ENCODE measurements at regions not wholly inside any gene's neighbourhood (a gene's known extent, or its start where the extent isn't known, plus 50 kb on each side); places are given as distances from the start of the nearest gene placed in this dataset.
"Not testable (repeated sequence)": the region's sequence is repeated elsewhere in the genome, so short reads cannot be mapped to it uniquely, and the experiment has no call there.

DNA sequence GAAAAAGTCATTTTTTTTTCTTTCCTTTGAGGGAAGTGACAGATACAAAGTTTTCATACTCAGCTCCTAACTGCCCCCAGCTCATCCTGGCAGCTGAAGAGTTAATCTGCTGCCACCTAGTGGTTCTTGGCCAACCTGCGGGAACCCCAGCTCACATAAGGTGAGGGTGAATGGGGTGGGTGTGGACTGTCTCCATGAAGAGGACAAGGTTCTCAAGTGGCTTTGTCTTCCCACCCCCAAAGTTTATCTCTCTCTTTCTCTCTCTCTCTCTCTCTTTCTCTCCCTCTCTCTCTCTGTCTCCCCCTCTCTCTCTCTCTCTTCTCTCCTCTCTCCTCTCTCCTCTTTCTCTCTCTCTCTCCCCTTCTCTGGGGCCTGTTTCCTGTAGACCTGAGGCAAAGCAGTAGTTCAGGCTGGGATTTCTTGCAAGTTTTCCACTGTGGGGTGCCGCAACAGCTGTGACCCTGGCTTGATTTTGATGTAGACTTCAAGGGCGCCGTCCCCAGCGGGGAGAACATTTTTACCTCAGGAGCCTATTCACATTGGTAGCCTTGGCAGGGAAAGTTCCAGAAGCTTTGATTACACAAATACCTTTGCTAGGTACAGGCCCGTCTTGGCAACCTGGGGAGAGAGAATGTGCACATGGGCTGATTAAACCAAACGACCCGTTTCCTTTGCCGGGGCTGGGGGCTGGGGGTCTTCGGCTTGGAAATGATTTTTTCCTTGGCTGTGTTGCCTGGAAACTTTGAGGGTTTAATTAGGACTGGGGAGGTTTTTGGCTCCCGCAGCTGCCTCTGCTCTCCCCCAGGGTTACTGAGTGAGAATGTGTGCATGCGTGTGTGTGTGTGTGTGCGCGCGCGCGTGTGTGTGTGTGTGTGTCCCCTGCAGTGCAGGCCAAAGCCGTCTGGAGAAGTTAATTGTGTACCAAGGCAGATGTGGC is 135.9 kb downstream of the TM2D1 start:
- in situ Hi-C loops (cut with HindIII; ENCODE audit: low pct_unique_long_range_greater_than_20kb, low sequenced_read_pairs), result no loop called here
- DNase-seq (ENCODE audit: low read depth), result peak; percentile 42

DNA sequence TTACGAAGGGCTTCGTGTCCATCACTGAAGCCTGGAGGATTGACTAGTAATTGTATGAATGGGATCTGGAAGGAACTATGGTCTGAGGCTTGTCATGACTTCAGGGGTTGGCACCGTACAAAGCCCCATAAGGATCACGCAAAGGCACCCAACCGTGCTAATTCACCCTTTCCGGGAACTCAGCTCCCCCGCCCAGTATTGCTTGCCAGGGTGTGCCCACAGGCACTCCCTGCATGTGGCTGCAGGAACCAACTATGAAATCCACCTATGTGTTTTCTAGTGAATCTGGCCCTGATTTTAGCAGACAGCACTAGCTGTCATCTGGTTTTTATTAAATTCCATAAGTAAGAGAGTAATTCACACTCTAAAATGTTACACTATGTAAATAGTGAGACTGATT is 139.2 kb downstream of the TM2D1 start:
- no peak for DNase-seq (ENCODE audit: low read depth)
- in situ Hi-C loops (cut with HindIII; ENCODE audit: low pct_unique_long_range_greater_than_20kb, low sequenced_read_pairs), result no loop called here

DNA sequence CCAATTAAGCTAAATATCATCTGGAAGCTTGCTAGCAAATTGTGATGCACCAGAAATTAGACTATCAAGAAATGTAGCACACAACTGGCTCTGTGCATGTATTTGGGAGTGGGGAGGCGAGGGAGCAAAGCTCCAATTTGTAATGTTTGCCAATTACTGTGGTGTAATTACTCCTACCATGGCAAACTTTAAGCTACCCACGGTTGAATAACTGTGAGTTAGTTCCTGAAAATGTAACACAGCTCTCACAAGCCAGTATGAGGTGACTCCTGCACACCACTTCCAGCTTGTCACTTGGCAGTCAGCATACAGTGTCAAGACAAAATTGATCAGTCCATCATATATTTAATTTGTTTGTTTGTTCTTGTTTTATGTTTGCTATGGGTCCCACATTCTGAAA is 141.2 kb downstream of the TM2D1 start:
- in situ Hi-C loops (cut with HindIII; ENCODE audit: low pct_unique_long_range_greater_than_20kb, low sequenced_read_pairs), result no loop called here
- DNase-seq (ENCODE audit: low read depth), result no peak

DNA sequence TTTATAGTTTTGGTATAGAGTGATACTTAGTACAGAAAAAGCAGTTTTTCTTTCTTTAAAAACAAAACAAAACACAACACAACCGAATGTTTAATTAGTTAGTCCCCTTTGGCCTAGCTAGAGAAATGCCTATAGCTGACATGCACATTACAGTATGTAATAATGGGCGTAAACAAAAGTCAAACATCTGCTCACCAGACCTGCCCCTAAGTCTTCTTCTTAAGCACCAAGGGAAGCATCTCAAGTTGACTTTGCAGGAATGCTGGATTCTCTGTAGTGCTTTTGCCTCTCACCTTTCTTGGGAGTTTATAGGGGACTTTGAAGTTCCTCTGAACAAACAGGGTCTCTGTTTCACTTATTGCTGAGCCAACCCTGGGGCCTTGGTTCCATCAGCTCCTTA is 143.7 kb downstream of the TM2D1 start:
- DNase-seq (ENCODE audit: low read depth), result no peak
- in situ Hi-C loops (cut with HindIII; ENCODE audit: low pct_unique_long_range_greater_than_20kb, low sequenced_read_pairs), result no loop called here

DNA sequence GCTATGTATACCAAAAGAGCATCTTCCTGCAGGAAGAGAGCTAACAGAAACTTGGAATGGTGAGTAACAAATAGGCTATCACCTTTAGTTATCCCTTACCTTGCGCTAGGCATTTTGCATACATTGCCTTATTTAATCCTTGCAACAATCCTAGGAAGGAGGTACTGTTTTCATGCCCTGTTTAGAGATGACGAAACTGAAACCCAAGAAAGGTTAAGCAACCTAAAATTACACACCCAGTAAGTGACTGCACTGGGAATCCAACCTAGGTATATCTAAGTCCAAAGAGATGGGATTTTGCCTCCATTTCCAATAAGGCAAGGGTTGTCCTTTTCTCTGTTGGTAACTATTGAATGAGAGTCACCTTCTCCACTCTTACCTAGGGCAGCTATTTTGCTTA is 144.5 kb downstream of the TM2D1 start:
- DNase-seq (ENCODE audit: low read depth), result no peak
- in situ Hi-C loops (cut with HindIII; ENCODE audit: low pct_unique_long_range_greater_than_20kb, low sequenced_read_pairs), result no loop called here

DNA sequence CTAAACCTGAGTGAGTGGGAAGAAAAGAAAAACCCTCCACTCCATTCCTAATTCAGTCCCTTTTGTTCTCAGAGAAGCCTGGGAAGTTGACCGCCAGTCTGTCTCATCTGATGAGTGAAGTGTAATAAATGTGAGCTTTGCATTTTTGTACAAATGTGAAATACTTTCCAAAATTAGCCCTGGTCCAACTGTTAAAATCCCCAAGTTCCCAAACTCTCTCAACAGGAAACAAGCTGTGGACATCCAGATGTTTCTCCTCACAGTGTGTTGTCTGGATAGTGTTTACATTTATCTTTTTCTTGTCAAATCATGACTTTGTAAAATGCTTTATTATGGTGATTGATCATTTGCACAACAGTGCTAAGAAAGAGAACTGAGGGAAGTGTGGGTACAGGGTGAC is 145.1 kb downstream of the TM2D1 start:
- in situ Hi-C loops (cut with HindIII; ENCODE audit: low pct_unique_long_range_greater_than_20kb, low sequenced_read_pairs), result no loop called here
- no peak for DNase-seq (ENCODE audit: low read depth)

DNA sequence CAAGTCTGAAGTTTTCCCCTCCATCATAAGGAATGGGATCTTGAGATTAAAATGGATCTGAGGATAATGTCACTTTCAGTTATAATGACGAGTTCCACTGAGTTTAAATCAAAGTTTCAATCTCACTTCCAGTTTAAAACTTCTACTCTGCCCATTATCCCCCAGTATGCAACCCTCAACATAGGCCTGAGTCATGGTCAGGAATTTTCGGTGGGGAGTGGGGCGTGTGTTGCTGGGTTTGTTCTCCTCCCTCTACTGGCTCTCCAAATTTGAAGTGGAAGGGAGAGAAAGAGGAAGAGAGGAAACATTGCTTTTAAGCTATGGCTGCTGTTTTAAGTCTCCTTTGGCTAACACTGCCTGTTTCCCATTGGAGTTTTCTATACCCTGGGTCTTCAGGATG is 152.9 kb downstream of the TM2D1 start:
- in situ Hi-C loops (cut with HindIII; ENCODE audit: low pct_unique_long_range_greater_than_20kb, low sequenced_read_pairs), result no loop called here
- no peak for DNase-seq (ENCODE audit: low read depth)

DNA sequence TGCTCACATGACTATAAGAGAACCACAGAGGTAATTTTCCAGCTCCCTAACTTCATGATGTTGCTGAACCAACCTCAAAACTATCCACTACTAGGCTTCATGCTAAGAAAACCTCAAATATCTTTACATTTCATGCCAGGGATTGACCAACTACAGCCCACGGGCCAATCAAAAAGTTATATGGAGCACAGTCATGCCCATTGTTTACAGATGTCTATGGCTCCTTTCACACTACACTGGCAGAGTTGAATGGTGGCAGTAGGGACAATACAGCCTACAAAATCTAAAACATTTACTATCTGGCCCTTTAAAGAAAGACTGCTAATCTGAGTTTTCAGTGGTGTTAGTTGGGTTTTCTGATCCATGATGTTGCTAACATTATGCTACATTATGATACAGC is 154.8 kb downstream of the TM2D1 start:
- DNase-seq (ENCODE audit: low read depth), result no peak
- in situ Hi-C loops (cut with HindIII; ENCODE audit: low pct_unique_long_range_greater_than_20kb, low sequenced_read_pairs), result no loop called here

DNA sequence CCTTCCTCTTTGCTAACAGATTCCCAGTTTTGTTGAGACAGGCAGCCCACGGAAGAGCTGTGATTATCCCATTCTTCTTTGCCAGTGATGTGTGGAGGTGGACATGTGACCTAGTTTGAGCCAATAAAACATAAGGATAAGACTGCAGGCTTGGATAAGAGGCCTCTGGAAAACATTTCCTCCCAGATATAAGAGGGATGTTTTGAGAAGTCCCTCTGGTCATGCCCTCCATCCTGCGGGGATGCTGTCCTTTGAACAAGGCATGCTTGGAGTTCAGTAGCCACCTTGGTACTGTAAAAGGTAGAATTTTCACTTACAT is 155.7 kb downstream of the TM2D1 start:
- no peak for DNase-seq (ENCODE audit: low read depth)
- in situ Hi-C loops (cut with HindIII; ENCODE audit: low pct_unique_long_range_greater_than_20kb, low sequenced_read_pairs), result no loop called here

DNA sequence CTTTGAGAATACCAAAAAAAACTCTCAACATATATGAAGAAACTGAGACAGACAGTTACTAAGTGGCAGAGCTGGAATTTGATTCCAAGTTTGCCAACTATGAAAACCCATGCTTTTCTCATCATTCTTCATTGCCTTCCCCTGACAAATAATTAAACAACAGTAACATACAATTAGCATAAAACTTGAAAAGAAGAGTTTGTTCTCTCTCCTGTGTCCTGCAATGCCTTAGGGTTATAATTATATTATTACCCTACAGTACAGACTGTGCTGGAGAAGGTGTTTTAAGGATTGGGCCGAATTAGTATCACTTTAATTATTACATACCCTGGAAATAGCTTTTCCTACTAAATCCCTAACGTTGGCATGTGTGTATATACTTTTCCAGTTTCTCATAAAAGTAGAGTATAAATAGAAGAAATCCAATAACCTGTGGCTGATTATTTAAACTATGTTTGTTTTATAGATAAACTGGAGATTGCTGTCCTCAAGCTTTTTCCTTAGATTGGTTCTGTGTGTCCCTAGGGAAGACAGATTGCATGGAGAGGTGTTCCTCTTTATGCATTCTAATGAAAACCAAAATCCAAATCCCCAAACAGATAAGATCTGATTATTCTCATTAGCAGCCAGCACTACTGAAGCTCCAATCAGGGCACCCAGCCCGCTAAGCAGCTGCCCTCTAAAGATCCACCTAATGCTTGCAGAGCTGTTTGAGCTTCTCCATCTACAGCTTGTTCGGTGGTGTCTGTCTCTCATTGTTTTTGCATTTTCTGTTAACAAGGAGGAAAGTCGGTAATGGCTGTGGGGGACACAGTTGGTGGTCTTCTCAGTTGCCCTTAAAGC is 156.3 kb downstream of the TM2D1 start:
- in situ Hi-C loops (cut with HindIII; ENCODE audit: low pct_unique_long_range_greater_than_20kb, low sequenced_read_pairs), result no loop called here
- no peak for DNase-seq (ENCODE audit: low read depth)

DNA sequence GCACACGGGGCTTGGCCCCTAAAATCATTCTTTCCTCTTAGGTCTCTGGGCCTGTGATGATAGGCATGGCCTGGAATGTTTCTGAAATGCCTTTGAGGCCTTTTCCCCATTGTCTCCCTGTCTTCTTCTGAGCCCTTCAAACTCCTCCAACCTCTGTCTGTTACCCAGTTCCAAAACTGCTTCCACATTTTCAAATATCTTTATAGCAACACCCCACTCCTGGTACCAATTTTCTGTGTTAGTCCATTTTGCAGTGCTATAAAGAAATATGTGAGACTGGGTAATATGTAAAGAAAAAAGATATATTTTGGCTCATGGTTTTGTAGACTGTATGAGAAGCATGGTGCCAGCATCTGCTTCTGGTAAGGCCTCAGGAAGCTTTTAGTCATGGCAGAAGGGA is 158.8 kb downstream of the TM2D1 start:
- DNase-seq (ENCODE audit: low read depth), result no peak
- in situ Hi-C loops (cut with HindIII; ENCODE audit: low pct_unique_long_range_greater_than_20kb, low sequenced_read_pairs), result no loop called here

DNA sequence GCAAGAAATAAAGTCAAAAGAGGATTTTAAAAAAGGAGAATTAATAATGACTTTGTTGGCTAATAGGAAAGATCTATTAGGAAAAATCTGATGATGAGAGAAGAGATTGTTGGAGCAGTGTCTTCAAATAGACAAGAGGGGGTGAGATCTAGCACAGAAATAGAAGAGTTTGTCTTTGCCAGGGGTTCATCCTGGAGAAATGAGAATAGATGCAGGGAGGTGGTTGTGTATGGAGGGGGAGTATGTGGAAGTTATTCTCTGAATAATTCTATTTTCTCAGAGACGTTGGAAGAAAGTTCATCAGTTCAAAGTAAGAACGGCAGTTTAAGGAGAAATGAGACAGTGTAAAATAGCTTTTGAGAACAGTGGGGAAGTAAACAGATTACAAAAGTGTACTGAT is 161.3 kb downstream of the TM2D1 start:
- in situ Hi-C loops (cut with HindIII; ENCODE audit: low pct_unique_long_range_greater_than_20kb, low sequenced_read_pairs), result no loop called here
- no peak for DNase-seq (ENCODE audit: low read depth)

DNA sequence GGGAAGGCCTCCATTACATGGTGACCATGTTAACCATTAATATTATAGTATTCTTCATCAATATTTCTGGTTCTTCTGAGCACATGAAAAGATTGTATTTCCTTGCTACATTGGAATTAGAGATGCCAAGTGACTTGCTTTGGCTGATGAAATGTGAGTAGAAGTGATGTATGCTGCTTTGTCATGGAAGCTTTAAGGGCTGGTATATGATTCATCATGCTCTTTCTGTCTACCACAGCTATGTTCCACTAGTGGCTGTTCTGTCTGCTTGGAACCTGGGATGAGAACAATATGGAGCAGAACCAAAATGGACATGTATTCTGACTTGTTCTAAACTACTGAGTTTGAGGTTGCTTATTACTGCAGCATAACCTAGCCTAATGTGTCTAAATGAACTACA is 163.3 kb downstream of the TM2D1 start:
- no peak for DNase-seq (ENCODE audit: low read depth)
- in situ Hi-C loops (cut with HindIII; ENCODE audit: low pct_unique_long_range_greater_than_20kb, low sequenced_read_pairs), result no loop called here

DNA sequence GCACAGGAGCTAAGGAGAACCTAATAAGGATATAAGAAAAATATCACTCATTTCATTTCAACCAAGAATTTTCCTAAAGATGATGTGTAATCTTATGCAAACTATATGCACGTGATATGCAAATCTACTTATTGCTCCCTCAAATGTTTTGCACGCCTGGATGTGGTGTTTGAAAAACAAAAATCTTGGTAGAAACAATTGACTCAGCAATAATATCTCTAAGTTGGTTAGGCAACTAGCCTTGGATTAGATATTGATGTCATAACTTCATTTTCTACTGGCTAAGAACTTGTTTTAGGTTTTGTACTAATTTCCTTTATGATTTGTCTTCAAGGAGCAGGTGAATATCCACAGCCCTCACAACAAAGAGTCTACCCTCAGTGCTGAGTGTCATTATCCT is 164.6 kb downstream of the TM2D1 start:
- in situ Hi-C loops (cut with HindIII; ENCODE audit: low pct_unique_long_range_greater_than_20kb, low sequenced_read_pairs), result no loop called here
- DNase-seq (ENCODE audit: low read depth), result no peak

DNA sequence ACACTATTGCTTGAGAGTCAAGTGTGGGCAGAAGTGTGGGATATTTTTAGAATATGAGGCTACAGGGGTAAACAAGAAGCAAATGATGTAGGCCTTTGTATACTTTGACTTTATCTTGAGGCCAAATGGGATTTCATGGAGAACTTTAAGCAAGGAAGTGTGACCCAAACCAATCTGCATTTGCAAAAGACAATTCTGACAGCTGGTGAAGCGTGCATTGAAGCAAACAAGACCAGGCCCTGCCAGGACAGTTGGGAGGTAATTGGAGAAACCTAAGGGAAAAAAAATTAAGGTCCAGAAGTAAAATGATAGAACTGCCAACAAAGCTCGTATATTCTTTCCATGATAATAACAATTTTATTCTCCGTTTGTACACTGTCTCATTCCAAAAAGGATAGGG is 168.3 kb downstream of the TM2D1 start:
- in situ Hi-C loops (cut with HindIII; ENCODE audit: low pct_unique_long_range_greater_than_20kb, low sequenced_read_pairs), result no loop called here

DNA sequence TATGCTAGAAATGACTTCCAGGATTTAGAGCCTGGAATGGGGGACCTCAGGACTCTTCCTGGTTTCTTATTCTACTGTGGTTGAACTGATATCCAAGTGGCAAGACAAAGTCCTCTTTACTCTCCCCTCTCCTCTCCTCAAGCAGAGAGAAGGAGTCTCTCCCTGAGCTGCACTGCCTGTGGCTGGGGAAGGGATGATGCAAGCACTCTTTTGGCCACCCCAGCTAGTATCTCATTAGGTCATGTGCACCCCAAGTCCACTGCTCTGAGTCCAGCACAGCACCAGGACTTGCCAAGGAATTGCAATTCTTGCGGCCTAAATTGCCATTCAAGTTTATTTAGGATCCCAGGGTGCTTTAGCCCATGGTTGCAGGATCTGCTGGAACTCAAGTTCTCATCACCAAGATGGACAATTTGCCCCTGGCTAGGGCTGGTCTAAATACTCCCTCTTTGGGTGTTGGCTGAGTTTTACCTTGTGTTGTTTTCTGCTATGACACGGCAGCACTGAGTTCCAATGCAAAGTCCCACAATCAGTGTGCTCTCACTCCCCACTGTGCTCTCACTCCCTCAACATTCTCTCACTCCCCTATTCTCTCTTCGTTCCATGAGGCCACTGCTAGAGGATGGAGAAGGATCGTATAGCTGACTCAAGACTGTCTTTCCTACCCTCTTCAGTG is 172.2 kb downstream of the TM2D1 start:
- no peak for DNase-seq (ENCODE audit: low read depth)
- in situ Hi-C loops (cut with HindIII; ENCODE audit: low pct_unique_long_range_greater_than_20kb, low sequenced_read_pairs), result no loop called here

More for the DNA sequence above, 168.3 kb downstream of the TM2D1 start:
- DNase-seq (ENCODE audit: low read depth), result no peak

DNA sequence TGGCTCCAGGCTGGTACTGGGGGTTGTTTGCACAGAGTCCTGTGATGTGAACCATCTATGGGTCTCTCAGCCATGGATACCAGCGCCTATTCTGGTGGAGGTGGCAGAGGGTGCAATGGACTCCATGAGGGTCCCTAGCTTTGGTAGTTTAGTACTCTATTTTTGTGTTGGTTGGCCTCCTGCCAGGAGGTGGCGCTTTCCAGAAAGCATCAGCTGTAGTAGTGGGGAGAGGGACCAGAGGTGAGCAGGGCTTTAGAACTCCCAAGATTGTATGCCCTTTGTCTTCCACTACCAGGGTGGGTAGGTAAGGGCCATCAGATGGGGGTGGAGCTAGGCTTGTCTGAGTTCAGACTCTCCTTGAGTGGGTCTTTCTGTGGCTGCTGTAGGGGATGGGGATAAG is 177.6 kb downstream of the TM2D1 start:
- DNase-seq (ENCODE audit: low read depth); in situ Hi-C loops (cut with HindIII; ENCODE audit: low pct_unique_long_range_greater_than_20kb, low sequenced_read_pairs): not testable (repeated sequence)

DNA sequence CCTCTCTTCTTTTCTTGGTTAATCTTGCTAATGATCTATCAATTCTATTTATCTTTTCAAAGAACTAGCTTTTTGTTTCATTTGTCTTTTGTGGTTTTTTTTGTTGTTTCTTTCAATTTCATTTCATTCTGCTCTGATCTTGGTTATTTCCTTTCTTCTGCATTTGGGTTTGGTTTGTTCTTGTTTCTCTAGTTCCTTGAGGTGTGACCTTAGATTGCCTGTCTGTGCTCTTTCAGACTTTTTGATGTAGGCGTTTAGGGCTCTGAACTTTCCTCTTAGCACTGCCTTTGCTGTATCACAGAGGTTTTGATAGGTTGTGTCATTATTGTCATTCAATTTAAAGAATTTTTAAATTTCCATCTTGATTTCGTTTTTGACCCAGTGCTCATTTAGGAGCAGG is 180.1 kb downstream of the TM2D1 start:
- DNase-seq (ENCODE audit: low read depth); in situ Hi-C loops (cut with HindIII; ENCODE audit: low pct_unique_long_range_greater_than_20kb, low sequenced_read_pairs): not testable (repeated sequence)

DNA sequence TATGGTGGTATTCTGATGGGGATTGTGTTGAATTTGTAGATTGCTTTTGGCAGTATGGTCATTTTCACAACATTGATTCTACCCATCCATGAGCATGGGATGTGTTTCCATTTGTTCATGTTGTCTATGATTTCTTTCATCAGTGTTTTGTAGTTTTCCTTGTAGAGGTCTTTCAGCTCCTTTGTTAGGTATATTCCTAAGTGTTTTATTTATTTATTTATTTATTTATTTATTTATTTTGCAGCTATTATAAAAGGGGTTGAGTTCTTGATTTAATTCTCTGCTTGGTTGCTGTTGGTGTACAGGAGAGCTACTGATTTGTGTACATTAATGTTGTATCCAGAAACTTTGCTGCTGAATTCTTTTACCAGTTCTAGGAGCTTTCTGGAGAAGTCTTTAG is 181.4 kb downstream of the TM2D1 start:
- DNase-seq (ENCODE audit: low read depth); in situ Hi-C loops (cut with HindIII; ENCODE audit: low pct_unique_long_range_greater_than_20kb, low sequenced_read_pairs): not testable (repeated sequence)

All from Caki2 (cell line).